ENCODE measurements at regions not wholly inside any gene's neighbourhood (a gene's known extent, or its start where the extent isn't known, plus 50 kb on each side); places are given as distances from the start of the nearest gene placed in this dataset.
"Not testable (repeated sequence)": the region's sequence is repeated elsewhere in the genome, so short reads cannot be mapped to it uniquely, and the experiment has no call there.

GRCh38 chr6:61100072-61100471 is 1186.0 kb downstream of the KHDRBS2 start:
- TF ChIP-seq EP300 (IDR thresholded peaks at IDR 0.05) (no peak), POLR2A (IDR thresholded peaks at IDR 0.05) (no peak), CTCF (IDR thresholded peaks at IDR 0.05) (no peak)
- Histone ChIP-seq H3K4me3 (no peak overlapping the region), H3K27me3 (no peaks in the 10 kb centered on the region), H3K4me1 (no peaks in the 10 kb centered on the region), H3K27ac (no peak overlapping the region), H3K36me3 (no peaks in the 10 kb centered on the region), H3K9me3 (no peaks in the 10 kb centered on the region)
- DNase-seq (ENCODE audit: low spot score in 2 of 2): no peak

- H3K36me3 ChIP-seq; H3K27me3 ChIP-seq; H3K9me3 ChIP-seq; DNase-seq (ENCODE audit: low spot score in 2 of 2); H3K4me3 ChIP-seq; H3K4me1 ChIP-seq; H3K27ac ChIP-seq: not testable (repeated sequence)
- 82 to 89% methylated on average over 1 of the region's 1 CpG for WGBS, 2 donors
Measured at GRCh38 chr6:61099561-61099960, 1186.5 kb downstream of the KHDRBS2 start.

DNA sequence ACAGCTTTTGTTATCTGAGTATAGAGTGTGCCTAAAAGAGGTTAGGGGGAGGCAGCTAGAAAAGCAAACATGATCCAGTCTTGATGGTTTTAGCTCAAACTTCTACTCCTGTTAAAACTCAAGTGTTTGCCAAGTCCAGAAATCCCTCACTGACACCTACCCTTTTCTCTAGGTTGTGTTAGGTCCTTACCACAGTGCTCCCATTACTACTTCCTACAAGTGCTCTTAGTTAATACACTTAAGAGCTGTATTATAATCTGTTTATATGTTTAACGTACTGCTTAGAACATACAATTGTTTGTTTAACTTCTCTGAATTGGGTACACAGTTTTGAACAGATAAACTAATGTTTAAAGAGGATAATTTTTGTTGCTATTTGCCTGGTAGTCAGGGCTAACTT is 1198.0 kb downstream of the KHDRBS2 start:
- not testable (repeated sequence) for H3K9me3 ChIP-seq; H3K4me3 ChIP-seq; DNase-seq (ENCODE audit: low spot score in 2 of 2); H3K4me1 ChIP-seq; H3K36me3 ChIP-seq; H3K27ac ChIP-seq; H3K27me3 ChIP-seq
- 70 to 71% methylated on average over 1 of the region's 1 CpG for WGBS, 2 donors

- no peak for DNase-seq (ENCODE audit: low spot score in 2 of 2)
- peaks cover 0 to 11% (median 1%) of the 10 kb centered on the region in 4 donors for H3K9me3 ChIP-seq
- no peak overlapping the region for H3K4me3 ChIP-seq
- no peaks in the 10 kb centered on the region for H3K4me1 ChIP-seq
- no peak for TF ChIP-seq POLR2A (IDR thresholded peaks at IDR 0.05)
- no peak for TF ChIP-seq CTCF (IDR thresholded peaks at IDR 0.05)
- no peak for TF ChIP-seq EP300 (IDR thresholded peaks at IDR 0.05)
- WGBS, 2 donors: 81 to 96% methylated on average over 3 of the region's 3 CpGs
- no peaks in the 10 kb centered on the region for H3K36me3 ChIP-seq
- H3K27ac ChIP-seq: no peak overlapping the region
- H3K27me3 ChIP-seq: no peaks in the 10 kb centered on the region
Measured at GRCh38 chr6:61044011-61044410, 1242.0 kb downstream of the KHDRBS2 start.
